NCI-H1092 treated with DMSO at 0.1 percent for 48 hours (cell line): ENCODE measurements at regions not wholly inside any gene's neighbourhood (a gene's known extent, or its start where the extent isn't known, plus 50 kb on each side); places are given as distances from the start of the nearest gene placed in this dataset.
"Not testable (repeated sequence)": the region's sequence is repeated elsewhere in the genome, so short reads cannot be mapped to it uniquely, and the experiment has no call there.

Experiments
- DNase-seq: peaks from one replicate; lab custom pipeline; 2025; lab: John Stamatoyannopoulos, UW

DNA sequence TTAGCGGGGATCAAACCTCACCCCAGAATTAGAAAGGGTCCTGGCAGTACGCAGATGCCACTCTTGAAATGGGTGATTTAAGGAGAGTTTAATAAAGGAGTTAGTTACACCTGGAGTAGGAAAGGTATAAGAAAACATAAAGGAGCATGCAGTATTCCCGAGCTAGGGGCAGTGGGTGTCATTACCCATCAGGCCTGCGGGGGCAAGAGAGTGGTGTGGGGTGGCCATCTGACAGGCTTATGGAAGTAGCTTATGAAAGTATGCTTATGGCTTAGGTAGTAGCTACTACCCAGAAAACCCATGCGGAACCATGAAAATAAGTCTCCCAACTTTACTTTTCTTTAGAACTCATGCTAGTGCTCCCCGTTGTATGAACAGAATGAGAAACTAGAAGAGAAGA, 568.9 kb upstream of the ACVR2A start:
- DNase-seq: no peak

DNA sequence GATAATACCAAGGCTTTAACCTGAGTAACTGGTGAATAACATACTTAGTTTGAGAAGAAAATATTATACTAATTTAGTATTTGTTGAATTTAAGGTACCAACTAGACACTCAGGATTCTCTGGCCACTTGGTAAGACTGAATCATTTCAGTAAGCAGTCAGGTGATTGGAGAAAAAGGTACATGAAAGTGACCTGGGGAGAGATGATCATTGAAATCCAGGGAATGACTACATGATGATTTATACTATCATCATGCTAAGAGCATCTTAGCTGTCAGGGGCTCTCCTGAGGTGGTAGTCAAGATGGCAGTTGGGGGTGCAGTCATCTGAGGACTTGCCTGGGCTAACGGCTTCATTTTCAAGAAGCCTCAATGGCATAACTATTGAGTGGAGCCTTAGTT, 571.2 kb upstream of the ACVR2A start:
- DNase-seq: no peak

DNA sequence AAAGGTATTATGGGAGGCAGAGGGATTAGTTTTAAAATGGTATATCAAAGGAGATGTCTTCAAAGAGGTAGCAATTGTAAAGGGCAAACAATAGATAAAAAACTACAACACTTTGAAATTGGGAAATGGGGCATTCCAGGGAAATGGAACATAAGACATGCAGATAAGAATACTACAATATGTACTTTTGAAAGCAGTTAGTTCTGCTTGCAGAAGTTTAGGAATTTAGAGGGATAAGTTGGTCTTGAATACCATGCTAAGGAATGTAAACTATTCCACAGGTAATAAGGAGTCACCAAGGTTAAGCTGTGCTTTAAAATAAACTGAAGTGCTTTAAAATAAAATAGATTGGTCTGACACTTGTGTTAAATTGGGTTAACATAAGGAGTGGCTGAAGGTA, 571.7 kb upstream of the ACVR2A start:
- no peak for DNase-seq

DNA sequence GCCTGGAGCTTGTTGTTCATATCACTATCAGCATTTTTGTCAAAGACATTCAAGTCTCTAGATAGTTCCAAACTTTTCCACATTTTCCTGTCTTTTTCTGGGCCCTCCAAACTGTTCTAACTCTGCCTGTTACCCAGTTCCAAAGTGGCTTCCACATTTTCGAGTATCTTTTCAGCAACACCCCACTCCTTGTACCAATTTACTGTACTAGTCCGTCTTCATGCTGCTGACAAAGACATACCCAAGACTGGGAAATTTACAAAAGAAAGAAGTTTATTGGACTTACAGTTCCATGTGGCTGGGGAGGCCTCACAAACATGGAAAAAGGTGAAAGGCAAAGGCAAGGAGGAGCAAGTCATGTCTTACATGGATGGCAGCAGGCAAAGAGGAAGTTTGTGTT, 575.2 kb upstream of the ACVR2A start:
- not testable (repeated sequence) for DNase-seq

DNA sequence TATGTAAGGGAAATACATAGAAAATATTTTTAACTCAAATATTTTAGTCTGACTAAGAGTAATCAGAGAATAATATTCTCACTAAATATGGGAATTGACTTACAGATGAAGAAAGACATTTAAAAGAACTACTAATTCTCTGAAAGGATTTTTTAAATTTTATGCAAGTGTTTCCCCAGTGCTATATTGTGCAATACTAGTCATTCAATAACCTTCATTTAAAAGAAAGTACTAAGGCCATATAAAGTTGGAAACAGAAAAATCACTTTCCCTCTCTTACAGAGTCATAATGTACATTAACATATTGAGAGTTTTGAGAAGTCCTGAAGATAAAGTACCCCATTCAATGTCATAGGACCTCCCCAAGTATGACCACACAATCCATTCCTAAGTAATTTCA, 584.6 kb upstream of the ACVR2A start:
- no peak for DNase-seq

DNA sequence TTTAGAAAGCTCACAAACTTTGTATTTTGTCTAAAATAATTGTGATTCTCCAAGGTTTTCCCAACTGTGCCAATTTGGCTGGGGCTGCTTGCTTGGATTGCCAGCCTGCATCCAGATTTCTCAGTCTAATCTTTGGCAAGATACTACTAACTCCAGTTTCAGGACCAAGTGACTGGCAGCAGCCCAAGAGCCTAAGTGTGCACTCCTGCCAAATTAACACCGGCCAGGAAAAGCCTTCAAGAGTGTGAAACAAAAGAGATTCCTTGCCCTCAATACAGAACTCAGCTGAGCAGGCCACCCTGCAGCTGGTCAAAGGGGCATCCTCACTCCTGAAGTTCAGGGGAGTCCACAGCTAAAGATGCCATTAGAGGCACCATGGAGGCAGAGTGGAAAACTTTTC, 589.0 kb upstream of the ACVR2A start:
- no peak for DNase-seq

DNA sequence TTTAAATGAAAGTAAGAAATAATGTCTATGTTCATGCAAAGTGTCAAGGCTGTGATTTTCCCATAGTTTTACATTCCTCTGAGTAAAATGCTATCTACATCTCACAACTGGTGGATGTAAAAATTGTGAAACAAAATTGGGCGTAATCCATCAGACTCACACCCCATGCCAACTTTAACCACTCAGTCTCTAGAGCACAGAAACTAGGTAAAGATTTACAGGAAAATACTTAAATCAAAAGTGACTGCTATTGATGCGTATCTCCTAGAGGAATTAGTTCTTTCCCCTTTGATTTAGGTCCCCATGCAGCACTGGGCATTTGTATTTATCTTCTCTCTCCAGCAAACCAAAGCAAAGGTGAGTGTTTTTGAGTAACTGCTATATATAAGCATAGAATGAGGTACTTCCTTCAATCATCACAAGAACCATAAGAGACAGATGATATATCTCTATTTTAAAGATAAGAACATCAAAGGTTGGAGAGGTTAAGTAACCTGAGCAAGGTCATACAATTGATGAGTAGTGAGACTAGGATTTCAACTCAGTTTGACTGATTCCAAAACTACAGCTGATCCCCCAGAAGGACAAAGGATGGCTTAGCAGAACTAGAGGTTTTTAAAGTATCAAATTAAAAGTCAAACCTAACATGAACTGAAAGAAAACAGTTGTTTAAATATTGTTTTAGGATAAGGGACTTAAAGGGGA, 594.0 kb upstream of the ACVR2A start:
- no peak for DNase-seq

DNA sequence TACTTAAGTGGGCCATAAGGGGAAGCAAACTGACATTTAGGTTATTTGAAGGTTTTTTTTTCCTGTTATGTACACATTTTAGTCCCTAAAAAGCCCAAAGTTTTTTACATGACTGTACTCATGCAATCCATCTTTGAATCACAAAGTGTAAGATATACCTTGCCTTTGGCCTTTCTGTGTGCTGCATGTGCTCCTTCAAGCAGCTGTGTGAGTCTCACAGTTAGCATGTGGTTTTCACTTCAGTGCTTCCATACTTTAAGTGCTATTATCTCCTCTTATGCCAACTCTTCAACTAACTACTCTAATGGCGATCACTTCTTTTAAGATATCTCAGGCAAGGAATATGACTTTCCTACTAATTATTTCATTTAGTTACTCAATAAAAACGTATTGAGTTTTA, 597.1 kb upstream of the ACVR2A start:
- no peak for DNase-seq

DNA sequence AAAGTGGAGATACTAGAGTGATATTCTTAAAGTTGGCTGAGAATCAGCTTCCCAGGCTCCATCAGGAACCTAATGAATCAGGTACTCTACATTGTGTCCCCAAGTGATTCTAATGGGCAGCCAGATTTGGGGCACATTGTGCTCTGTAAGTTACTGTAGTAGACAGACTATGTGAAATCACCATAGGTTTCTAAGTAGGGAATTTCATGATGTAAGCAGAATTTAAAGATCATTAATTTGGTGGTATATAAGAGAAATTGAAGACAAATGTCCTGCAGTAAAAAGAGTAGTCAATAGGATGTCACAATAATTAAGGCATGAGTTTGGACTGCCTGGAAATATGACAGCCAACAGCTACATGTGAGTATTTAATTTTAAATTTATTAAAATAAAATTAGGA, 602.4 kb upstream of the ACVR2A start:
- DNase-seq: no peak

DNA sequence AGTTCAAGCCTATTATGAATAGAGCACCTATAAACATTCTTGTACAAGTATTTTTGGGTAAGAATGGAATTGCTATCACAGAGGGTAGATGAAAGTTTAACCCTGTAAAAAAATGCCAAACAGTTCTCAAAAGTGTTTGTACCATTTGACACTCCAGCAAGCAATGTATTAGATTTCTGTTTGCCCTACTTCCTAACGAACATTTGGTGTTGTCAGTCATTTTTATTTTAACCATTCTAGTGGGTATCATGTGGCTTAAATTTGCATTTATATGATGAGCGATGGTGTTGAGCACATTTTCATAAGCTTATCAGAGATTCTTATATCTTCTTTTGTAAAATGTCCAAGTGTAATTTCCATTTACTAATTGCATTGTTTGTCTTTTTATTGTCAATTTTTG, 608.2 kb upstream of the ACVR2A start:
- no peak for DNase-seq

DNA sequence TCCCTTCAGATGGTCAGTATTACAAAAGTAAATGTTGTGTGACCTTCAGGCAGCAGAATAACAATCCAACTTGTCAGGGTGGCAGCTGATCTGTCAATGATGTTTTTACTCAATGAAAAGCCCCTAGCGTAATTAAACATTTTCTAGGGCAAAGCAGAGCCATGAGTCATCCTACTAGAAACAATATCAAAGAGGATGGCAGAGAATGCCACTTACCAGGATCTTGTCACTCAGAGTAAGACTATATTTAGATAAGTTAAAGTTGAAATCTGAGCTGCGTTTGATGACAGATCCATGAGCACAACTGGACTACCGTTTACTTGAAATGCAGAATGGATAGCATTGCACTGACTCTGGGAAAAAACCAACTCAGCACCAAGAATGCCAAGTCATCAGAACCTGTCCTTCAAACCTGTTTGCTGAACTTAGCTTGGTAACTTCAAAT, 612.6 kb upstream of the ACVR2A start:
- no peak for DNase-seq

DNA sequence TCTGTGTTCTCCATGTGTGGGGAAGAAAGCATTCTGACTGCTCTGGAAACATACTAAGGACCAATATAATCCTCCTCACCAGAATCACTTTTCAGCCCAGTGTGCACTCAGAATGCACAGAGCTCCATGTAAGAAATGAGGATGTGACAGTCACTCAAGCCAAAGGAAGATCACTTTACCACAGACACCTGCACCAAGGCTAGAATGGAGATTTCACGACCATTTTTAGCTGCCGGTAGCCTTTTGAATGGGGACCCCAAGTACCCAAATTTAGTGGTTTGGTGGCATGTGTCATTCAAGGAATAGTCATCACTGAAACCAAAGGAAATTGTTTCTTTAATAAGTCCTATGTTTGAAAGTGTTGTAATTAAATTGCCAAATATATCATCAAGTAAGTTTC, 613.2 kb upstream of the ACVR2A start:
- DNase-seq: no peak

DNA sequence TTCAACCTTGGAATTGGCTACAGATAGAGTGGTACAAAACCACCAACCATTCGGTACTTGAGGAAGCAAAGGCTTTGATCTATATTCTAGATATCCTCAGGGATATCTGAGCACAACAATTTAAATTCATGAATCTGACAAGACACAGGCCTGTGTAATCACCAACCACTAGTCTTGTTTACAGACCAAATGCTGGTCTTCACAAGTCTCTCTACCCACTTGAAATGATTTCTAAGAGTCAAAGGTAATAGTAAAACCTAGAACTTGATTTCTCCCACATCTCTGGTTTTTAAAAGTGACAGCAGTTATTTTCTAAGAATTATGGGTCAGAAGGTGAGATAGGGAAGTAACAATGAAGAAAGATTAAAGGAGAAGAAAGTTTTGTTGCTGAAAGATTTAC, 613.7 kb upstream of the ACVR2A start:
- no peak for DNase-seq

DNA sequence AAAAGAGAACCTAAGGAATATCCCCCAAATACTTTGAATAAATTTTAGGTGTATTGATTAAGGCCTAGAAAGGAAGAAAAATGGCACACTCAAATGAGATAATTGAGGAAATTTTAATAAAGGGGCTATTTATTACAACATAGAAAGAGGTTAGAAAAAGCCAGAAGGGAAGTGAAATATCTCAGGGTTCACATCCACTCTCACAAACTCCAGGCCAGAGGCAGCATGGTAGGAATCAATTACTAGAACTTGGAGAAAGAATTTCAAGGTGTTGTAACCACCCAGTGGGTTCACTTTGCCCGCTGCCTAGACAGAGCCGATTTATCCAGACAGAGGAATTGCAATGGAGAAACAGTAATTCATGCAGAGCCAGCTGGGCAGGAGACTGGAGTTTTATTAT, 617.5 kb upstream of the ACVR2A start:
- no peak for DNase-seq

DNA sequence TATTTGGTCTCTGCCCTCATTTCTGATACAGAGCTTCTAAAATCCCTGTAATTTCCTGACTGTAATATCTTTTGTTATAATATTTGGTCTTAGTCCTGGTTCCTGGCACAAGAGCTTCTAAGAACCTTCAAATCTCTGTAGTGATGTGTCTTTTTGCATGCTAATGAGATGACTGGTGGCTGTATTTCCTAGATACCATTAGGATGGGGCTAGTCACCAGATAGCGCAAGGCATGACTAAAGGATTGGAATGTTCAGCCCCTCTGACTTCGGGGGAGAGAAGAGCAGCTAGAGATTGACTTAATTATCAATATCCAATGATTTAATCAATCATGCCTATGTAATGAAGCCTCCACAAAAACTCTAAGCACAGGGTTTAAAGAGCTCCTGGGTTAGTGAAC, 620.8 kb upstream of the ACVR2A start:
- no peak for DNase-seq

DNA sequence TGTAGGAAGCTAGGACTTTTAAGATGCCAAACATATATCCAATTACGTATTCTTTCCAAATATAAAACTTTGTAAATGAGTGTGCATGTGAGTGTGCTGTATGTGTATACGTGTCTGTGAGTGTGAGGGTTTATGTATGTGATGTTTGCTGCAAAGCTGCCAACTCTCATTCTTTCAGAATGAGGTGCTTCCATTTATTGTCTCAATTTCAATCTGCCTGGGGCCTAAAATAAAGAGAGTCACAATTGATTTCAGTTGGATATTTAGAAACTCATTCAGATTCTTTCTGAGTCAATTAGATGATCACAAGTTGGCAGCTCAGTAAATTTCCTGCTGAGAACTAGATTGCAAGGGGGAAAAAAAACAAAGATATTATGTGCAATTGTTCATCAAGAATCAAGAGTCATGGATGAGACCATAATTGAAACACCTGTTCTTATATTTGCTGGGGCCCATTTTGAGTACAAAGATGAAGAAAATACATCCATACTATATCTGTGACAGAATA, 621.2 kb upstream of the ACVR2A start:
- peak; percentile 53 for DNase-seq

DNA sequence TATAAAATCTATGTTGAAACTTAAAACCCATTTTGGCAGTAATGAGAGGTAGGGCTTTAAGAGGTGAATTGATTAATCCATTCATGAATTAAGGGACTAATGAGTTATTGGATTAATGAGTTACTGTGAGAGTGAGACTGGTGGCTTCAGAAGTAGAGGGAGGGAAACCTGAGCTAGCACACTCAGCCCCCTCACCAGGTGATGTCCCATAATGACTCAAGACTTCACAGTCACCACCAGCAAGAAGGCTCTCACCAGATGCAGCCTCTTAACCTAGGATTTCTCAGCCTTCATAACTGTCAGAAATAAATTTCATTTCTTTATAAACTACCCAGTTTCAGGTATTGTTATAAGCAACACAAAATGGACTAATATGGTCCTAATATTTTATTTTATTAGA, 621.7 kb upstream of the ACVR2A start:
- DNase-seq: peak; percentile 43

DNA sequence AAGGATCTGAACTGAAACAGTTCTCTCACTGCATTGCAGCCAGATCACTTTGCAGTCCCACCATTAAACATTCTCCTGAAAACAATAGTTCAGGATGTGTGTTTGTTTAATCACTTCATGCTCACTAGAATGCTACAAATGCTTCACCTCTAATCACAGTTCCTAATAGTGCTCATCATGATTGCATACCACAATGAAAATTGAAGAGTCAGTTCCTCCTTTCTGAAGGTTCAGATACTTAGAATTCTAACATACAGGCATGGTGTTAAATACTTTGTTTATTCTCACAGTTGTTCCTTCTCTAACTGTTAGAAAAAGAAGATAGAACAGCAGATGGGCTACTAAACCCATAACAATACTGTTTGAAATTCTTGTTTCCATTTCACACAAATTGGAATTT, 622.3 kb upstream of the ACVR2A start:
- no peak for DNase-seq

DNA sequence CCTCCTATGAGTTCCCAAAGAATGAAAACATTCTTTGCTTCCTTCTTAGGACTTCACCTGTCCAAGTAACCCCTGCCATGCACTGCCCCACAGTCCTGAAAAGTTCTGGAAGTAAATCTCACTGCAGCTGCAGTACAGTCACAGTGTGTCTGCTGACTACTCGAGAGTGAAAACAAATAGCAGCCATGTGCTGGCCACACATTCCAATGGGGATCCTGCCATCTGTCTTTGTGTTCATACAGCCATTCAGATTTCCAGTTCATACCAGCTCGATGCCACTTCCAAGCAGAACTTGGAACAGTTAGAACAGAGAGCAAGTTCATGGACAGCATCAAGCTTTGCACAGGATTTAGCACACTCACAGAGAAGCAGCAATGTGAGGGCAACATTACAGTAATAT, 629.9 kb upstream of the ACVR2A start:
- no peak for DNase-seq

DNA sequence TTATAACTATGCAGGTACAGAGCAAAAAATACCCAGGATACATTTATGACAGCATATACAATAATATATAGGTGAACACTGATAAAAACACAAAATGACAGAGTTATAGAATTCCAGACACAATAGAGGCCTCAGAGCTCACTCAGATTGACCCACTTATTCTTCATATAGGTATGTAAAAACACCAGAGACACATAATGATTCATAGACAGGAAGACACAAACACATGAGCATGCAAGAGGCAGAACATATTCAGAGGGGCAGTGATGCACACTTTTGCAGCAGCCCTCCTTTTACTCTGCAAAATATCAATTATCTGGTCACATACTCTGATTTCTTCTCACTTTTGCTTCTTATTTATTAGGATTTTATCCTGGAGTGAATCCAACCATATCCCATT, 633.3 kb upstream of the ACVR2A start:
- no peak for DNase-seq

DNA sequence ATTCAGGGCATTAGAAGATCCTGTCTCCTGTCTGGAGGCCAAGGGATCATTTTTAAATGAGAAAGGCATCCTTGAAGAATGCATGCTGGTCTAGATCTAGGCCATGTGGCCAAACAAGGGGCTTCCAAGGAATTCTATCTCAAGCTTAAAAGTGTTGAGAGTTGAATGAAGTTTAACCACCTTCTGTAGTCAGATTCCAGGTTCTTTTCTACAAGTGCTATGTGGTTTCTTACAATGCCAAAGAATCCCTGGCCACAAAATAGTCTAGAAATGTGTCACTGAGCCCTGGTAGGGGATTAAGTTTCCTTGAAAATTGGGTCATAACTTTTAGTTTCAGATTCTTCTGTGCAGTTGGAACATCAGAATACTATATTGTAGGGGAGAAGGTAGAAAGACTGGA, 640.7 kb upstream of the ACVR2A start:
- DNase-seq: no peak

DNA sequence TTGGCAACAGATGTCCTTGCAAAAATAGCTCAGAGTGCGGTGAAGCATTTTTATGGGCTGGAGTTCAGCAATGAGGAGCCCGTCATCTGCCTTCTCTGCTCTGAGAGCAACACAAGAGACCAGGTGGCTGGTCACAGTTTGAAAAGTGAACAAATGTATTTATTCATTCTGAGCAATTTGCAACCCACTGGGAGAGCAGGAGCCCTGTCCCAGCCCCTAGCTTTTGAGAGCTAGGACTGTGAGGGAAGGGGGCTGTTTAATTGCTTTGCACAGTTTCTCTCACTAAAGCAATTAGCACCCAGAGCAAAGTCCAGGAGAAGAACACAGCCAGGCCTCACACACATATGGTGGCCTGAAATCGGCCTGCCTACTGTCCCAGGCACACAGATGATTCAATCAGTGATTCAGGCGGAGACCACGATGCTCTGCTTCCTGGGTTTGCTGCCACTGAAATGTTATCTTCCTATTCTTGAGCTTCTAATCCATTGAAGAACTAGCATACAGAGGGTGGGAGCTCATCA, 646.1 kb upstream of the ACVR2A start:
- DNase-seq: peak; percentile 29

DNA sequence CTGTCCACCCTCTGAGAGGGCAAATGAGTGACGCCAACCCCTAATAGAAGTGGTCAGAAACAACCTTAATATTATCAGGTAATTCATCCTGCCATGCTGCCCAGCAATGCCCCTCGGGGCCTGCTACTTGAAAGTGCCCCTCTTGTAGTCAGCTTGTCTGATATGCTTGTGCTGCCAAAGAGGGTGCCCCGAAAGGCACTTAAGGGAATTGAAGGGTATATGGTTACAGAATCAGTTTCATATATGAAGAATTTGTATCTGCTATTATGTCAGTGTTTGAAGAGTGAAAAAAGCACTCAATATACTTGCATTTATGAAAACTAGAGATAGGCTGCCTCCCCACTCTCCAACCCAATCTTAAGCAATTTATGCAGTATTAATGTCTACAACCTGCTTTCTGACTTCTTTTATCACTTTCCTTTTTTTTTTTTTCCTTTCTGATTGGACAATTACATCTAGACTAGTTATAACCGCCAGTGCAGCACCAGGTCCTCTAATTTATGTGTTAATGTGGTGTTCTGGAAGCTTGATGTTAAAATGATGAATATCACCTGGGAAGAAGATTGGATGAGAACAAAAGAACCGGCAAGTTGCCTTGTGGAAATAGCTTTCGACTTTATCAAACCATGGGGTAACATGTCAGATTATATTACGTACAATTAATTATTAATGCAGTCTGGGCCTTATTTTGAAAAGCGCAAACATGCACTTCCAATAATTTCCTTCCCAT, 646.9 kb upstream of the ACVR2A start:
- DNase-seq: peak; percentile 74
